GM21576 (cell line): ENCODE measurements at regions not wholly inside any gene's neighbourhood (a gene's known extent, or its start where the extent isn't known, plus 50 kb on each side); places are given as distances from the start of the nearest gene placed in this dataset.

Experiments used
- ATAC-seq: cut with Tn5 transposase; IDR thresholded peaks from one replicate; pipeline ENCODE4 v1.9.1; 2021; ENCODE audit warnings: mild to moderate bottlenecking, moderate library complexity; ENCODE audit not compliant: unreplicated experiment

GRCh38 chr9:14434971-14435718 lies 121.2 kb upstream of the NFIB start:
- no peak for ATAC-seq

- ATAC-seq, result no peak
These were observed 120.2 kb upstream of the NFIB start for GRCh38 chr9:14434158-14434504.

- no peak for ATAC-seq
These were observed 119.6 kb upstream of the NFIB start for GRCh38 chr9:14433351-14434157.

- ATAC-seq, result no peak
These were observed 118.9 kb upstream of the NFIB start for GRCh38 chr9:14432666-14433350.

GRCh38 chr9:14428781-14429230 lies 114.9 kb upstream of the NFIB start:
- peak; percentile 57 for ATAC-seq

GRCh38 chr9:14427419-14427818 lies 113.5 kb upstream of the NFIB start:
- no peak for ATAC-seq

- ATAC-seq, result no peak
These were observed 111.0 kb upstream of the NFIB start for GRCh38 chr9:14424983-14425382.

GRCh38 chr9:14424289-14424688 lies 110.3 kb upstream of the NFIB start:
- ATAC-seq, result no peak

GRCh38 chr9:14423815-14424261 lies 109.9 kb upstream of the NFIB start:
- ATAC-seq, result no peak

- no peak for ATAC-seq
These were observed 107.3 kb upstream of the NFIB start for GRCh38 chr9:14421291-14421690.

GRCh38 chr9:14418941-14419937 lies 105.3 kb upstream of the NFIB start:
- ATAC-seq, result no peak

- ATAC-seq, result no peak
These were observed 104.5 kb upstream of the NFIB start for GRCh38 chr9:14418301-14418940.

GRCh38 chr9:14417237-14417636 lies 103.3 kb upstream of the NFIB start:
- ATAC-seq, result no peak

- no peak for ATAC-seq
These were observed 102.0 kb upstream of the NFIB start for GRCh38 chr9:14415947-14416346.

- ATAC-seq, result no peak
These were observed 99.9 kb upstream of the NFIB start for GRCh38 chr9:14413812-14414211.

- no peak for ATAC-seq
These were observed 98.8 kb upstream of the NFIB start for GRCh38 chr9:14412775-14413174.

GRCh38 chr9:14406463-14406862 lies 92.5 kb upstream of the NFIB start:
- no peak for ATAC-seq

- no peak for ATAC-seq
These were observed 91.3 kb upstream of the NFIB start for GRCh38 chr9:14405176-14405706.

- no peak for ATAC-seq
These were observed 89.1 kb upstream of the NFIB start for GRCh38 chr9:14403081-14403480.

- ATAC-seq, result no peak
These were observed 88.6 kb upstream of the NFIB start for GRCh38 chr9:14402583-14402982.
